ENCODE measurements at regions not wholly inside any gene's neighbourhood (a gene's known extent, or its start where the extent isn't known, plus 50 kb on each side); places are given as distances from the start of the nearest gene placed in this dataset.

GRCh38 chr6:49342410-49342809, 120.6 kb downstream of the MMUT start:
- no peak for TF ChIP-seq POLR2A (IDR thresholded peaks at IDR 0.05)
- TF ChIP-seq, protein P1, sequence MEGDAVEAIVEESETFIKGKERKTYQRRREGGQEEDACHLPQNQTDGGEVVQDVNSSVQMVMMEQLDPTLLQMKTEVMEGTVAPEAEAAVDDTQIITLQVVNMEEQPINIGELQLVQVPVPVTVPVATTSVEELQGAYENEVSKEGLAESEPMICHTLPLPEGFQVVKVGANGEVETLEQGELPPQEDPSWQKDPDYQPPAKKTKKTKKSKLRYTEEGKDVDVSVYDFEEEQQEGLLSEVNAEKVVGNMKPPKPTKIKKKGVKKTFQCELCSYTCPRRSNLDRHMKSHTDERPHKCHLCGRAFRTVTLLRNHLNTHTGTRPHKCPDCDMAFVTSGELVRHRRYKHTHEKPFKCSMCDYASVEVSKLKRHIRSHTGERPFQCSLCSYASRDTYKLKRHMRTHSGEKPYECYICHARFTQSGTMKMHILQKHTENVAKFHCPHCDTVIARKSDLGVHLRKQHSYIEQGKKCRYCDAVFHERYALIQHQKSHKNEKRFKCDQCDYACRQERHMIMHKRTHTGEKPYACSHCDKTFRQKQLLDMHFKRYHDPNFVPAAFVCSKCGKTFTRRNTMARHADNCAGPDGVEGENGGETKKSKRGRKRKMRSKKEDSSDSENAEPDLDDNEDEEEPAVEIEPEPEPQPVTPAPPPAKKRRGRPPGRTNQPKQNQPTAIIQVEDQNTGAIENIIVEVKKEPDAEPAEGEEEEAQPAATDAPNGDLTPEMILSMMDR (IDR thresholded peaks at IDR 0.05) = no peak
